Heart left ventricle (tissue), 13 donors: ENCODE measurements at regions not wholly inside any gene's neighbourhood (a gene's known extent, or its start where the extent isn't known, plus 50 kb on each side); places are given as distances from the start of the nearest gene placed in this dataset.

ENCODE experiments used
- CTCF ChIP-seq, 12 donors: fragments of 200-600 bp; sonication (generic) in 4 of 12; IDR thresholded peaks; one replicate each; pipeline versions ENCODE4 v1.5.0 to v1.8.0; 2018 to 2022; ENCODE audit warnings: antibody characterized with exemption in 12 of 12, mild to moderate bottlenecking in 5 of 12
- POLR2A ChIP-seq, 2 donors: fragments of 450-650 bp; IDR thresholded peaks; one replicate each; pipeline ENCODE4 v1.6.1; 2017; ENCODE audit warnings: antibody characterized with exemption in 2 of 2, mild to moderate bottlenecking in 2 of 2, moderate library complexity in 2 of 2
- donor health status: ischemic (EF 13 %, LVEDD 7.1; RV severe dilation, severe dysfunction).
- donor health status: DM: no; HTN: yes; CAD: no.
- donor health status: DM: no; HTN: no; CAD: no.
- donor health status: ischemic (EF 25% LVEDD 6.9; RV normal size, moderate dysfunction).
- donor health status: ischemic (EF 25% LVEDD 5.7; RV mildly dilated, moderate dysfunction).
- donor health status: ischemic (EF 35%, LVEDD 5.7; RV mildly dilated, moderate dysfunction).
- donor health status: nonischemic (EF 11% LVEDD 7.7; RV severe dilation, severe dysfunction).
- donor health status: DM: yes; HTN: yes; CAD: no.
- donor health status: PGD.
- donor health status: ischemic (EF 29% LVEDD 5.4; RV normal size, mild dysfunction).
- donor health status: nonischemic (EF 23%, LVEDD 6.1; RV moderate dilation, normal function).

GRCh38 chr22:26845021-26845743 lies 187.8 kb downstream of the MIAT start:
- no peak for TF ChIP-seq CTCF (IDR thresholded peaks at IDR 0.05)
- no peak for TF ChIP-seq POLR2A (IDR thresholded peaks at IDR 0.05)
